Keratinocyte (primary cell): ENCODE measurements at regions not wholly inside any gene's neighbourhood (a gene's known extent, or its start where the extent isn't known, plus 50 kb on each side); places are given as distances from the start of the nearest gene placed in this dataset.

Experiments used
- EZH2 ChIP-seq: IDR thresholded peaks from one replicate; pipeline ENCODE4 v1.6.1; 2012; ENCODE audit warnings: inconsistent platforms, mild to moderate bottlenecking, low read length, moderate library complexity
- TF ChIP-seq, protein P1 (sequence below), 3 experiments: IDR thresholded peaks in 1 of 3; conservative IDR thresholded peaks in 1 of 3; optimal IDR thresholded peaks in 1 of 3; 2 replicates in 2 of 3; 3 replicates in 1 of 3; pipeline versions ENCODE3 to v1.5.1; 2011; ENCODE audit warnings: low read length in 3 of 3, mild to moderate bottlenecking in 3 of 3, moderate library complexity in 2 of 3, control low read depth in 1 of 3, inconsistent platforms in 1 of 3; ENCODE audit not compliant: insufficient read depth in 2 of 3; ENCODE audit errors: extremely low read depth in 1 of 3

GRCh38 chr6:140001821-140002341, 627.4 kb upstream of the CITED2 start:
- TF ChIP-seq, protein P1, sequence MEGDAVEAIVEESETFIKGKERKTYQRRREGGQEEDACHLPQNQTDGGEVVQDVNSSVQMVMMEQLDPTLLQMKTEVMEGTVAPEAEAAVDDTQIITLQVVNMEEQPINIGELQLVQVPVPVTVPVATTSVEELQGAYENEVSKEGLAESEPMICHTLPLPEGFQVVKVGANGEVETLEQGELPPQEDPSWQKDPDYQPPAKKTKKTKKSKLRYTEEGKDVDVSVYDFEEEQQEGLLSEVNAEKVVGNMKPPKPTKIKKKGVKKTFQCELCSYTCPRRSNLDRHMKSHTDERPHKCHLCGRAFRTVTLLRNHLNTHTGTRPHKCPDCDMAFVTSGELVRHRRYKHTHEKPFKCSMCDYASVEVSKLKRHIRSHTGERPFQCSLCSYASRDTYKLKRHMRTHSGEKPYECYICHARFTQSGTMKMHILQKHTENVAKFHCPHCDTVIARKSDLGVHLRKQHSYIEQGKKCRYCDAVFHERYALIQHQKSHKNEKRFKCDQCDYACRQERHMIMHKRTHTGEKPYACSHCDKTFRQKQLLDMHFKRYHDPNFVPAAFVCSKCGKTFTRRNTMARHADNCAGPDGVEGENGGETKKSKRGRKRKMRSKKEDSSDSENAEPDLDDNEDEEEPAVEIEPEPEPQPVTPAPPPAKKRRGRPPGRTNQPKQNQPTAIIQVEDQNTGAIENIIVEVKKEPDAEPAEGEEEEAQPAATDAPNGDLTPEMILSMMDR (optimal IDR thresholded peaks at IDR 0.05 in 1 of 3, IDR thresholded peaks at IDR 0.05 in 1 of 3, conservative IDR thresholded peaks at IDR 0.05 in 1 of 3; ENCODE audit: extremely low read depth in 1 of 3, insufficient read depth in 2 of 3, low read length in 3 of 3), result no peak
- no peak for TF ChIP-seq EZH2
